GM12891 (cell line): ENCODE measurements at regions not wholly inside any gene's neighbourhood (a gene's known extent, or its start where the extent isn't known, plus 50 kb on each side); places are given as distances from the start of the nearest gene placed in this dataset.

Experiments used
- DNase-seq: peaks from one replicate; pipeline ENCODE4 v3.0.0; 2011; ENCODE audit warnings: low spot score; ENCODE audit not compliant: insufficient read length
- FAIRE-seq: peaks from 2 replicates; lab custom pipeline; 2011; peaks lifted over from hg19 to GRCh38; lab: Jason Lieb, UNC
- PAX5 ChIP-seq: IDR thresholded peaks from 2 replicates; pipeline ENCODE4 v1.6.1; 2011; ENCODE audit warnings: low read length, moderate library complexity, mild to moderate bottlenecking; ENCODE audit not compliant: insufficient read depth, severe bottlenecking
- POLR2A ChIP-seq: IDR thresholded peaks from 2 replicates; pipeline ENCODE4 v1.6.1; 2011; ENCODE audit warnings: low read depth, low read length, control low read depth
- POLR2AphosphoS5 ChIP-seq: IDR thresholded peaks from 2 replicates; pipeline ENCODE4 v1.6.1; 2011; ENCODE audit warnings: low read depth, low read length, control low read depth
- POU2F2 ChIP-seq: IDR thresholded peaks from 2 replicates; pipeline ENCODE4 v1.6.1; 2011; ENCODE audit warnings: low read depth, mild to moderate bottlenecking, control low read depth, low read length, moderate library complexity
- SPI1 ChIP-seq: IDR thresholded peaks from 2 replicates; pipeline ENCODE4 v1.6.1; 2011; ENCODE audit warnings: low read depth, low read length, control low read depth
- TAF1 ChIP-seq: IDR thresholded peaks from 2 replicates; pipeline ENCODE4 v1.6.1; 2011; ENCODE audit warnings: low read depth, low read length, control low read depth

- FAIRE-seq (no peak), DNase-seq (no peak)
- no peak for TF ChIP-seq PAX5
- no peak for TF ChIP-seq TAF1
- TF ChIP-seq POU2F2, result no peak
- no peak for TF ChIP-seq POLR2AphosphoS5
- TF ChIP-seq POLR2A, result no peak
- no peak for TF ChIP-seq SPI1
These were observed 169.2 kb downstream of the PMP22 start for GRCh38 chr17:15095935-15096334.

GRCh38 chr17:15092762-15093161 lies 172.4 kb downstream of the PMP22 start:
- TF ChIP-seq PAX5 (no peak), POLR2A (no peak), POU2F2 (no peak), TAF1 (no peak), POLR2AphosphoS5 (no peak), SPI1 (no peak)
- DNase-seq, result no peak
- no peak for FAIRE-seq

- TF ChIP-seq SPI1, result no peak
- TF ChIP-seq POU2F2, result no peak
- no peak for TF ChIP-seq POLR2A
- TF ChIP-seq TAF1, result no peak
- TF ChIP-seq POLR2AphosphoS5, result no peak
- no peak for TF ChIP-seq PAX5
- DNase-seq (no peak), FAIRE-seq (no peak)
These were observed 172.9 kb downstream of the PMP22 start for GRCh38 chr17:15092261-15092660.

- FAIRE-seq (no peak), DNase-seq (no peak)
- no peak for TF ChIP-seq POLR2A
- no peak for TF ChIP-seq TAF1
- TF ChIP-seq POLR2AphosphoS5, result no peak
- no peak for TF ChIP-seq PAX5
- no peak for TF ChIP-seq SPI1
- no peak for TF ChIP-seq POU2F2
These were observed 173.3 kb downstream of the PMP22 start for GRCh38 chr17:15091825-15092224.

- TF ChIP-seq POLR2AphosphoS5, result no peak
- TF ChIP-seq PAX5, result no peak
- no peak for TF ChIP-seq SPI1
- no peak for TF ChIP-seq POLR2A
- TF ChIP-seq TAF1, result no peak
- no peak for TF ChIP-seq POU2F2
- FAIRE-seq (no peak), DNase-seq (no peak)
These were observed 174.6 kb downstream of the PMP22 start for GRCh38 chr17:15090533-15090932.

- TF ChIP-seq TAF1 (no peak), POLR2AphosphoS5 (no peak), POLR2A (no peak), SPI1 (no peak), PAX5 (no peak), POU2F2 (no peak)
- DNase-seq, result no peak
- FAIRE-seq, result no peak
These were observed 177.2 kb downstream of the PMP22 start for GRCh38 chr17:15087946-15088345.

GRCh38 chr17:15086776-15087295 lies 178.3 kb downstream of the PMP22 start:
- no peak for DNase-seq
- TF ChIP-seq PAX5 (no peak), TAF1 (no peak), POLR2AphosphoS5 (no peak)
- FAIRE-seq, result no peak

- FAIRE-seq (no peak), DNase-seq (no peak)
- no peak for TF ChIP-seq POLR2AphosphoS5
- no peak for TF ChIP-seq PAX5
- TF ChIP-seq TAF1, result no peak
- TF ChIP-seq POLR2A, result no peak
These were observed 179.0 kb downstream of the PMP22 start for GRCh38 chr17:15085890-15086677.

- FAIRE-seq, result no peak
- no peak for DNase-seq
- TF ChIP-seq SPI1 (no peak), POU2F2 (no peak), POLR2A (no peak), POLR2AphosphoS5 (no peak), PAX5 (no peak), TAF1 (no peak)
These were observed 181.9 kb downstream of the PMP22 start for GRCh38 chr17:15083225-15083624.

- FAIRE-seq (no peak), DNase-seq (no peak)
- TF ChIP-seq PAX5 (no peak), POLR2AphosphoS5 (no peak), SPI1 (no peak), POU2F2 (no peak), POLR2A (no peak), TAF1 (no peak)
These were observed 184.1 kb downstream of the PMP22 start for GRCh38 chr17:15081008-15081407.
